ENCODE measurements at regions not wholly inside any gene's neighbourhood (a gene's known extent, or its start where the extent isn't known, plus 50 kb on each side); places are given as distances from the start of the nearest gene placed in this dataset.

GRCh38 chr2:105156166-105156565 lies 85.4 kb upstream of the GPR45 start:
- TF ChIP-seq, protein P1, sequence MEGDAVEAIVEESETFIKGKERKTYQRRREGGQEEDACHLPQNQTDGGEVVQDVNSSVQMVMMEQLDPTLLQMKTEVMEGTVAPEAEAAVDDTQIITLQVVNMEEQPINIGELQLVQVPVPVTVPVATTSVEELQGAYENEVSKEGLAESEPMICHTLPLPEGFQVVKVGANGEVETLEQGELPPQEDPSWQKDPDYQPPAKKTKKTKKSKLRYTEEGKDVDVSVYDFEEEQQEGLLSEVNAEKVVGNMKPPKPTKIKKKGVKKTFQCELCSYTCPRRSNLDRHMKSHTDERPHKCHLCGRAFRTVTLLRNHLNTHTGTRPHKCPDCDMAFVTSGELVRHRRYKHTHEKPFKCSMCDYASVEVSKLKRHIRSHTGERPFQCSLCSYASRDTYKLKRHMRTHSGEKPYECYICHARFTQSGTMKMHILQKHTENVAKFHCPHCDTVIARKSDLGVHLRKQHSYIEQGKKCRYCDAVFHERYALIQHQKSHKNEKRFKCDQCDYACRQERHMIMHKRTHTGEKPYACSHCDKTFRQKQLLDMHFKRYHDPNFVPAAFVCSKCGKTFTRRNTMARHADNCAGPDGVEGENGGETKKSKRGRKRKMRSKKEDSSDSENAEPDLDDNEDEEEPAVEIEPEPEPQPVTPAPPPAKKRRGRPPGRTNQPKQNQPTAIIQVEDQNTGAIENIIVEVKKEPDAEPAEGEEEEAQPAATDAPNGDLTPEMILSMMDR (IDR thresholded peaks at IDR 0.05; ENCODE audit: insufficient read depth, low read depth, low read length) = no peak
- no peak for TF ChIP-seq EZH2 (IDR thresholded peaks at IDR 0.05; ENCODE audit: insufficient read depth, low read length)
